ENCODE measurements at regions not wholly inside any gene's neighbourhood (a gene's known extent, or its start where the extent isn't known, plus 50 kb on each side); places are given as distances from the start of the nearest gene placed in this dataset.

DNA sequence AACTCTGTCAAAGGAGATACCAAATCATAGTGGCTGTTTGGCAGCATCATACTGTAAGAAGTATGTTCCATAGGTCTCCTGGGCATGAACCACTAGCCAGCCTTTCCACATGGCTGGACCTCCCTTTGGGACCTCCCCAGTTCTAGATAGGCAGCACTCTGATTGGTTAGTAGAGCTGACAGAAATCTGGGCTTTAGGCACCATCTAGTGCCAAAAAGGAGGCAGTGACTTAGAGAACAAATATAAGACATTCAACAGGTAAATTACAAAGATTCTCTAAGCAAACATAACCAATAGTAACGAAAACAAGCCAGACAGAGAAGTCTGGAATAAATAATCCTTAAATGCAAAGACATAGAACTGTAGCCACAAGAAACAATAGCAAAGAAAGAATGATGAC is 148.0 kb upstream of the PDE3A start:
- H3K4me1 Mint-ChIP-seq: no peaks in the 10 kb centered on the region
- peaks cover 7 to 13% of the 10 kb centered on the region in 2 donors for H3K9me3 Mint-ChIP-seq
- H3K4me3 Mint-ChIP-seq: no peak overlapping the region
- ATAC-seq (replicated peaks): peak; percentile 67
- no peaks in the 10 kb centered on the region for H3K36me3 Mint-ChIP-seq
- no peak overlapping the region for H3K27ac Mint-ChIP-seq
- DNase-seq: no peak
- H3K27me3 Mint-ChIP-seq: no peaks in the 10 kb centered on the region

- Mint-ChIP-seq H3K4me3 (no peak overlapping the region), H3K36me3 (no peaks in the 10 kb centered on the region)
- no peak for ATAC-seq (replicated peaks)
Observed at GRCh38 chr12:20232931-20233675, 135.2 kb upstream of the PDE3A start.

DNA sequence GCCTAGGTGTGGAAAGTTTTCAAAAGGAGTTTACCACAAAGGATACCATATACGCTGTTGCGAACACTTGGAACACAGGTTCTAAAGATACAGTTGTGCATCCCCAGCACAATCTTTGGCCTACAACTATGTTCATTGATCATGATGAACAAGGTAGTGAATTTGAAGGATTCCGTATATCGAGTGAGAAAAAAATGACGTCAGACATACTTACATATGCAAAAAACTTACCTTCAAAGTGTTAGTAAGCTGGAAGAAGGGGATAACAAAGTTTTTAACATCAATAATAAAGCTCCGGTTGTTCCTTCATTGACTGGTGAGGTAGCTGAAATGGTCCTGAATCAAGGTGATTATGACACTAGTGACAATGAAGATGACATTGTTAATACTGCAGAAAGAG is 133.9 kb upstream of the PDE3A start:
- Mint-ChIP-seq H3K27me3 (no peaks in the 10 kb centered on the region), H3K9me3 (peaks cover 10 to 14% of the 10 kb centered on the region in 2 donors), H3K27ac (no peak overlapping the region), H3K4me1 (no peaks in the 10 kb centered on the region), H3K36me3 (no peaks in the 10 kb centered on the region), H3K4me3 (no peak overlapping the region)
- no peak for DNase-seq
- no peak for ATAC-seq (replicated peaks)

More at GRCh38 chr12:20232931-20233675, 135.2 kb upstream of the PDE3A start:
- Mint-ChIP-seq H3K27me3 (no peaks in the 10 kb centered on the region), H3K9me3 (peaks cover 10 to 14% of the 10 kb centered on the region in 2 donors), H3K4me1 (no peaks in the 10 kb centered on the region), H3K27ac (no peak overlapping the region)
- no peak for DNase-seq

DNA sequence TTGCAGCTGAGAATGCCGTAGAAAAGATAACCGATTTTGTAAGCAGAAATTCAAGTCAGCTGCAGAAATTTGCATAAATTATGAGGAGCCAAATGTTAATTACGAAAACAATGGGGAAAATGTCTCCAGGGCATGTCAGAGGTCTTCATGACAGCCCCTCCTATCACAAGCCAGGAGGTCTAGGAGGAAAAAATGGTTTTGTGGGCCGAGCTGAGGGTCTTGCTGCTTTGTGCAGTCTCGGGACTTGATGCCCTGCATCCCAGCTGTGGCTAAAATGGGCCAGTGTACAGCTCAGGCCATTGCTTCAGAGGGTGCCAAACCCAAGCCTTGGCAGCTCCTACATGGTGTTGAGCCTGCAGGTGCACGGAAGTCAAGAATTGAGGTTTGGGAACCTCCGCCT is 131.2 kb upstream of the PDE3A start:
- Mint-ChIP-seq H3K4me1 (no peaks in the 10 kb centered on the region), H3K27ac (no peak overlapping the region), H3K9me3 (peaks cover 7 to 10% of the 10 kb centered on the region in 2 donors), H3K27me3 (no peaks in the 10 kb centered on the region), H3K36me3 (no peaks in the 10 kb centered on the region), H3K4me3 (no peak overlapping the region)
- ATAC-seq (replicated peaks) (no peak), DNase-seq (no peak)

DNA sequence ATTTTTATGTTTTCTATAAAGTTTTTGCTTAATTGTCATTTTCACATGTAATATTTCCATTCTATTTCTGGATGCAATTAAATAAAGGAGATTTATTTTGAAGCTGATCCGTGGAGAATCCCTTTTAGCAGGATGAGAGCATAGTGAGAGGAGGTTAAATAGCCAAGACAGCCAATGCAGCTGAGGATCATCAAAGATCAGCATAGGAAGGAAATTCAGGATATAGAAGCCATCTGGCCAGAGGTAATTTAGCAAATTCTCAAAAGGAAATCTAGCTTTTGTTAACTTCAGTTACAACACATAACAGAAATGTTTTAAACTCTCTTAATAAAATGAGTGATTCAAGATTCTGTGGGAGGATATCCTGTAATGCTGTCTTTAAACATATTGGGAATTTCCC is 122.8 kb upstream of the PDE3A start:
- DNase-seq: no peak
- Mint-ChIP-seq H3K27ac (no peak overlapping the region), H3K36me3 (no peaks in the 10 kb centered on the region), H3K9me3 (peaks cover 2 to 7% of the 10 kb centered on the region in 2 donors), H3K4me1 (no peaks in the 10 kb centered on the region), H3K4me3 (no peak overlapping the region), H3K27me3 (no peaks in the 10 kb centered on the region)
- ATAC-seq (replicated peaks): no peak

DNA sequence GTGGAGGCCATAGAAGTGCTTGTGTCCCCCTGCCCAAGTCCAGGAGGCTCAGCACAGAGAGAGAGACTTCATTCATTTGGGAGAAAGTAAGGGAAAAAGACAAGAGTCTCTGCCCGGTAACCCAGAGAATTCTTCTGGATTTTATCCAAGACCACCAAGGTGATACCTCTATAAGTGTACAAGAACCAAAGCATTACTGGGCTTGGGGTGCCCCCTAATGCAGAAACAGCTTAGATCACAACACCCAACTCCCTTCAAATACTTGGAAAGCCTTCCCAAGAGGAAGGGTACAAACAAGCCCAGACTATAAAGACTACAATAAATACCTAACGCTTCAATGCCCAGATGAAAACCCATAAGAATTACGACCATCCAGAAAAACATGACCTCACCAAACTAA is 119.7 kb upstream of the PDE3A start:
- H3K27ac Mint-ChIP-seq: no peak overlapping the region
- H3K4me1 Mint-ChIP-seq: no peaks in the 10 kb centered on the region
- DNase-seq (no peak), ATAC-seq (replicated peaks) (no peak)
- no peaks in the 10 kb centered on the region for H3K27me3 Mint-ChIP-seq
- H3K4me3 Mint-ChIP-seq: no peak overlapping the region
- no peaks in the 10 kb centered on the region for H3K36me3 Mint-ChIP-seq
- peaks cover 2 to 7% of the 10 kb centered on the region in 2 donors for H3K9me3 Mint-ChIP-seq

GRCh38 chr12:20250761-20251160 is 117.6 kb upstream of the PDE3A start:
- no peak overlapping the region for H3K4me3 Mint-ChIP-seq
- peaks cover 5 to 7% of the 10 kb centered on the region in 2 donors for H3K9me3 Mint-ChIP-seq
- H3K36me3 Mint-ChIP-seq: no peaks in the 10 kb centered on the region
- ATAC-seq (replicated peaks) (no peak), DNase-seq (no peak)
- no peaks in the 10 kb centered on the region for H3K27me3 Mint-ChIP-seq
- H3K27ac Mint-ChIP-seq: no peak overlapping the region
- H3K4me1 Mint-ChIP-seq: no peaks in the 10 kb centered on the region

DNA sequence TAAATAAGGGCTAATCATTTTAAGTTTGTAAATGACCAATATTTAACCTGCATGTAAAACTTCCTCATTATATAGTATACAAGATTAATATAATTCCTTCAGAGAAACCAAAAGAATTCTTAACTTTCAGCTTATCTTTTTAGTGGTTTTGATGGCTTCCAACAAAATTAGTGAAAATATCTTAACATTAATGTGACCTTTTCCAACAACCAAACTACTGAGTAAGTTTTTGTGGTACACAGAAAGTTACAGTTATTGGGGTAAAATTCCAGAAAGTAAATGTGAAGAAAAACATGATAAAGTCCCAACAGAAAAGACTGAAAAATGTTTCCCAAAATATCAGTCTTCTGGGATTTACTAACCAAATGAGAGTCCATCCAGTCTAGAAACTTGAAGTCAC is 111.0 kb upstream of the PDE3A start:
- ATAC-seq (replicated peaks) (no peak), DNase-seq (no peak)
- no peak overlapping the region for H3K27ac Mint-ChIP-seq
- peaks cover 0 to 3% of the 10 kb centered on the region in 2 donors for H3K9me3 Mint-ChIP-seq
- no peaks in the 10 kb centered on the region for H3K36me3 Mint-ChIP-seq
- no peaks in the 10 kb centered on the region for H3K27me3 Mint-ChIP-seq
- no peak overlapping the region for H3K4me3 Mint-ChIP-seq
- H3K4me1 Mint-ChIP-seq: no peaks in the 10 kb centered on the region

- Mint-ChIP-seq H3K36me3 (no peaks in the 10 kb centered on the region), H3K27me3 (no peaks in the 10 kb centered on the region), H3K9me3 (no peaks in the 10 kb centered on the region), H3K27ac (no peak overlapping the region), H3K4me1 (no peaks in the 10 kb centered on the region), H3K4me3 (no peak overlapping the region)
- no peak for DNase-seq
- ATAC-seq (replicated peaks): no peak
Observed at GRCh38 chr12:20259786-20260185, 108.6 kb upstream of the PDE3A start.

DNA sequence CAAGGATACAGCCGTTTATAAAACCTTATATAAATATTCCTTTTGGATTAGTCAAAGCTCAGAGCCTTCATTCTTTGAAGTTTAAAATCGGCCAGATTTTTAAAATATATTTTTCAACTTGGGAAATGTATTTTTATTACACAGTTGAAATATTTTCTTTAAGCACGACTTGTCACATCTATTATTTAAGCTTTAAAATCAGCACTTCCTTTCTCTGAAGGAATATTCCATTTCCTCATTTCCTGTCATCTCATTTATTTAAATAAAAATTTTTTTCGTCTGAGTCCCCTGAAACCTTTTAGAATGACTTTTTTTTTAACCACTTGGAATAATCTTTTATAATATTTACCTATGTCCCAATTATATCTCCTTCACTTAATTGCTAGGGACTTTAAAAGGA is 107.5 kb upstream of the PDE3A start:
- Mint-ChIP-seq H3K27me3 (no peaks in the 10 kb centered on the region), H3K4me3 (no peak overlapping the region), H3K36me3 (no peaks in the 10 kb centered on the region), H3K9me3 (peaks cover 0 to 3% of the 10 kb centered on the region in 2 donors), H3K27ac (no peak overlapping the region), H3K4me1 (no peaks in the 10 kb centered on the region)
- ATAC-seq (replicated peaks): no peak
- DNase-seq: no peak

DNA sequence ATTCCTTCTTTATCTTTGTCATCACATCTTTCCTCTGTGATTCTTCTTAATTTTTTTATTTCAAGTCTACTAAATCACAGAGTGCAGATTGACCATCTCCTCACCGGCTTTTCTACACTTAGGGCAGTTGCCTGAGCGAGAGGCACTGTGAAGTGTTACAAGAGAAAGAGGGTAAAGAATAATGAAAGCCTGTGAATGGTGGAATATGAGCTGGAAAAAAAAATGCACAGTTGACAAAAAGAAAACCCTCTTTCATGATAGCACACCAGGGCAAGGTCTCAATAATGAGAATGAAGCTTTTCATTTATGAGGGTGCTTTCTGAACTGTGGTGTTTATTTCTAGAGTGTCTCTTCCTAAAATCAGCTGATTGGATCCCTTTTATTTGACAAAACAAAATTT is 106.2 kb upstream of the PDE3A start:
- no peaks in the 10 kb centered on the region for H3K4me1 Mint-ChIP-seq
- H3K27me3 Mint-ChIP-seq: no peaks in the 10 kb centered on the region
- peaks cover 0 to 3% of the 10 kb centered on the region in 2 donors for H3K9me3 Mint-ChIP-seq
- DNase-seq (no peak), ATAC-seq (replicated peaks) (no peak)
- no peak overlapping the region for H3K27ac Mint-ChIP-seq
- no peaks in the 10 kb centered on the region for H3K36me3 Mint-ChIP-seq
- H3K4me3 Mint-ChIP-seq: no peak overlapping the region

DNA sequence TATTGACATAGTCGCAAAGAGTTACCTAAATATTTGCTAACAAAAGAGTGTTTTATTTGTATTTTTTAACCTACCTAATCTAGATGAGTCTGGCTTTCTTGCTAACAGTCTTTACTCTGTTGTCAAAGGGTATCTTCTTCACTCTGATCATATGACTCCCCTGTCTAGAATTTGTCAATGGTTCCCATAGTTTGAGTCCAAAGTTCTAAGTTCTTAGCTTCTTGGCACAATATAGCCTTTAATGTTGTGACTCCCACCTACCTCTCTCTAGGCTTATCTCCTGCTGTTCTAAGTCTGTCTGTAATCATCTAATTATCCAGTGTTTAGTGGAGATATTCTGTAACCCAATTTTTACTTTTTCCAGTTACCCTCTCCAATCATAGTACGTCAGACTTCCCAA is 104.3 kb upstream of the PDE3A start:
- Mint-ChIP-seq H3K9me3 (peaks cover 0 to 4% of the 10 kb centered on the region in 2 donors), H3K27me3 (no peaks in the 10 kb centered on the region), H3K4me1 (no peaks in the 10 kb centered on the region), H3K4me3 (no peak overlapping the region), H3K27ac (no peak overlapping the region), H3K36me3 (no peaks in the 10 kb centered on the region)
- ATAC-seq (replicated peaks) (no peak), DNase-seq (no peak)

- Mint-ChIP-seq H3K4me1 (no peaks in the 10 kb centered on the region), H3K36me3 (no peaks in the 10 kb centered on the region), H3K27me3 (no peaks in the 10 kb centered on the region), H3K9me3 (peaks cover 0 to 6% of the 10 kb centered on the region in 2 donors), H3K4me3 (no peak overlapping the region), H3K27ac (no peak overlapping the region)
- no peak for DNase-seq
- no peak for ATAC-seq (replicated peaks)
Observed at GRCh38 chr12:20264608-20265114, 103.7 kb upstream of the PDE3A start.

GRCh38 chr12:20268121-20268732 is 100.1 kb upstream of the PDE3A start:
- H3K27me3 Mint-ChIP-seq: no peaks in the 10 kb centered on the region
- H3K9me3 Mint-ChIP-seq: peaks cover 0 to 6% of the 10 kb centered on the region in 2 donors
- H3K36me3 Mint-ChIP-seq: no peaks in the 10 kb centered on the region
- ATAC-seq (replicated peaks) (no peak), DNase-seq (no peak)
- H3K4me1 Mint-ChIP-seq: no peaks in the 10 kb centered on the region
- no peak overlapping the region for H3K27ac Mint-ChIP-seq
- H3K4me3 Mint-ChIP-seq: no peak overlapping the region

DNA sequence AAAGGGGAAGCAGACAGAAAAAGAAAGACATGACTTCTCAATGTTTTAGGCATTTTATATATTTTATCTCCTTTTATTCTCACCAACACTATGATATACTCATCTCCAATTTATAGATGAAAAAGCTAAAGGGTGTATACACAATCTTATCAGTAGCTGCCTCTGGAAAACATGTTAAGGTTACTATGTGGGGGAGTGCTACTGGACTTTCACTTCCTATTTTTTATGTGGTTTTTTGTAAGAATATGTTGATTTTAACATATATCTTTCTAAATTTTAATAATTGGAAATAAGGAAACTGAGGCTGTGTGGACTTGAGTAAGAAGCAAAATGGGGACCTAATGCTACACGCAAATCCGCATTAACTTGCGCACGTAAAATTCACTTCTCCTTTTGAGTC is 99.6 kb upstream of the PDE3A start:
- Mint-ChIP-seq H3K4me1 (no peaks in the 10 kb centered on the region), H3K27me3 (no peaks in the 10 kb centered on the region), H3K4me3 (no peak overlapping the region), H3K36me3 (no peaks in the 10 kb centered on the region), H3K27ac (no peak overlapping the region), H3K9me3 (peaks cover 0 to 6% of the 10 kb centered on the region in 2 donors)
- ATAC-seq (replicated peaks) (no peak), DNase-seq (no peak)

Measured in stimulated activated naive B cell treated with anti-CD40 and anti-IgM and Interleukin-4, amounts not matched to agents 10 μg/mL and 1 μg/mL and 100 μg/mL, for 72 hours (primary cell).